ENCODE measurements at regions not wholly inside any gene's neighbourhood (a gene's known extent, or its start where the extent isn't known, plus 50 kb on each side); places are given as distances from the start of the nearest gene placed in this dataset.
A peak's percentile ranks its signal among the peaks of the same experiment; 100 is the strongest.

- Mint-ChIP-seq H3K9me3 (peaks cover 18% of the 10 kb centered on the region), H3K4me1 (peaks cover 33% of the 10 kb centered on the region), H3K27ac (peak overlapping the region; percentile 78), H3K4me3 (no peak overlapping the region), H3K36me3 (0 out of 2 replicates have a peak, but pooled peaks cover 3% of the 10 kb centered on the region), H3K27me3 (ENCODE audit: low read depth) (no peaks in the 10 kb centered on the region)
- no peak for TF ChIP-seq FOXP1 (CRISPR knock-in tag; IDR thresholded peaks at IDR 0.05; ENCODE audit: borderline replicate concordance)
- TF ChIP-seq, protein P1, sequence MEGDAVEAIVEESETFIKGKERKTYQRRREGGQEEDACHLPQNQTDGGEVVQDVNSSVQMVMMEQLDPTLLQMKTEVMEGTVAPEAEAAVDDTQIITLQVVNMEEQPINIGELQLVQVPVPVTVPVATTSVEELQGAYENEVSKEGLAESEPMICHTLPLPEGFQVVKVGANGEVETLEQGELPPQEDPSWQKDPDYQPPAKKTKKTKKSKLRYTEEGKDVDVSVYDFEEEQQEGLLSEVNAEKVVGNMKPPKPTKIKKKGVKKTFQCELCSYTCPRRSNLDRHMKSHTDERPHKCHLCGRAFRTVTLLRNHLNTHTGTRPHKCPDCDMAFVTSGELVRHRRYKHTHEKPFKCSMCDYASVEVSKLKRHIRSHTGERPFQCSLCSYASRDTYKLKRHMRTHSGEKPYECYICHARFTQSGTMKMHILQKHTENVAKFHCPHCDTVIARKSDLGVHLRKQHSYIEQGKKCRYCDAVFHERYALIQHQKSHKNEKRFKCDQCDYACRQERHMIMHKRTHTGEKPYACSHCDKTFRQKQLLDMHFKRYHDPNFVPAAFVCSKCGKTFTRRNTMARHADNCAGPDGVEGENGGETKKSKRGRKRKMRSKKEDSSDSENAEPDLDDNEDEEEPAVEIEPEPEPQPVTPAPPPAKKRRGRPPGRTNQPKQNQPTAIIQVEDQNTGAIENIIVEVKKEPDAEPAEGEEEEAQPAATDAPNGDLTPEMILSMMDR (IDR thresholded peaks at IDR 0.05), result peak; percentile 83
- TF ChIP-seq, protein P2, sequence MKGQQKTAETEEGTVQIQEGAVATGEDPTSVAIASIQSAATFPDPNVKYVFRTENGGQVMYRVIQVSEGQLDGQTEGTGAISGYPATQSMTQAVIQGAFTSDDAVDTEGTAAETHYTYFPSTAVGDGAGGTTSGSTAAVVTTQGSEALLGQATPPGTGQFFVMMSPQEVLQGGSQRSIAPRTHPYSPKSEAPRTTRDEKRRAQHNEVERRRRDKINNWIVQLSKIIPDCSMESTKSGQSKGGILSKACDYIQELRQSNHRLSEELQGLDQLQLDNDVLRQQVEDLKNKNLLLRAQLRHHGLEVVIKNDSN (CRISPR knock-in tag; IDR thresholded peaks at IDR 0.05), result no peak
- ATAC-seq, result peak; percentile 25; the same call in 1 of the 2 replicates
- DNase-seq (ENCODE audit: low spot score), result peak; percentile 67
- POLR2A ChIA-PET, result no interaction called here
- CTCF ChIA-PET, result interaction anchor here (0.6 to 1.4 kb wide), 6 partner anchors 8 to 679 kb away, joined by 3 read pairs; no protein-coding TSS in a partner anchor
Measured at GRCh38 chr5:82793808-82794419, 283.3 kb downstream of the TMEM167A start.

DNA sequence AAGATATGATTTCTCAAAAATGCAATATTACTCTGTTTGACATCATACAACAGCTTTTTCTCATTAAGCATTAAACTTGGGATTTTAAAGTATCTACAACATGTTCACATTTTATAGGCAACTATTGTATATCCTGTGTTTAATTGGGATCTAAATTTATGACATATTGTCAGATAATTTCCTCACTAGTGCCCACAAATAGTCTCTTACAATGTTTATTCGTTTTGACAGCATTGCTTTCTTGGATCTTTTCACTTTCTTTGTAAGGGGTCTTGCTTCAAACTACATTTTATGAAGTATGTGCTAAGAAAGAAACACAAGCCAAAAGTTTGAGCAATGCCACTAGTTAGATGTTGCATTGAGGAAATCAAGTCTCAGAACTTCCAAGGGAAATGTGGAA, 285.1 kb downstream of the TMEM167A start:
- H3K27ac Mint-ChIP-seq, result no peak overlapping the region
- H3K27me3 Mint-ChIP-seq (ENCODE audit: low read depth), result no peaks in the 10 kb centered on the region
- ATAC-seq (no peak), DNase-seq (ENCODE audit: low spot score) (no peak)
- peaks cover 34% of the 10 kb centered on the region for H3K4me1 Mint-ChIP-seq
- TF ChIP-seq SP1 (CRISPR knock-in tag; conservative IDR thresholded peaks at IDR 0.05), result no peak
- TF ChIP-seq ZBTB43 (CRISPR knock-in tag; IDR thresholded peaks at IDR 0.05), result no peak
- TF ChIP-seq MXD4 (CRISPR knock-in tag; IDR thresholded peaks at IDR 0.05; ENCODE audit: borderline replicate concordance), result no peak
- TF ChIP-seq, protein P3, sequence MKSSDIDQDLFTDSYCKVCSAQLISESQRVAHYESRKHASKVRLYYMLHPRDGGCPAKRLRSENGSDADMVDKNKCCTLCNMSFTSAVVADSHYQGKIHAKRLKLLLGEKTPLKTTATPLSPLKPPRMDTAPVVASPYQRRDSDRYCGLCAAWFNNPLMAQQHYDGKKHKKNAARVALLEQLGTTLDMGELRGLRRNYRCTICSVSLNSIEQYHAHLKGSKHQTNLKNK (CRISPR knock-in tag; IDR thresholded peaks at IDR 0.05), result no peak
- no peak for TF ChIP-seq ZNF425 (CRISPR knock-in tag; conservative IDR thresholded peaks at IDR 0.05)
- no peak for TF ChIP-seq GABPB1 (CRISPR knock-in tag; IDR thresholded peaks at IDR 0.05)
- no peak for TF ChIP-seq NFE2L1 (CRISPR knock-in tag; IDR thresholded peaks at IDR 0.05)
- no peak for TF ChIP-seq CBFB (CRISPR knock-in tag; IDR thresholded peaks at IDR 0.05; ENCODE audit: low read depth)
- no peak for TF ChIP-seq MLX (CRISPR knock-in tag; IDR thresholded peaks at IDR 0.05)
- TF ChIP-seq, protein P4, sequence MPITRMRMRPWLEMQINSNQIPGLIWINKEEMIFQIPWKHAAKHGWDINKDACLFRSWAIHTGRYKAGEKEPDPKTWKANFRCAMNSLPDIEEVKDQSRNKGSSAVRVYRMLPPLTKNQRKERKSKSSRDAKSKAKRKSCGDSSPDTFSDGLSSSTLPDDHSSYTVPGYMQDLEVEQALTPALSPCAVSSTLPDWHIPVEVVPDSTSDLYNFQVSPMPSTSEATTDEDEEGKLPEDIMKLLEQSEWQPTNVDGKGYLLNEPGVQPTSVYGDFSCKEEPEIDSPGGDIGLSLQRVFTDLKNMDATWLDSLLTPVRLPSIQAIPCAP (CRISPR knock-in tag; IDR thresholded peaks at IDR 0.05), result no peak
- no peak for TF ChIP-seq E2F5 (CRISPR knock-in tag; IDR thresholded peaks at IDR 0.05)
- TF ChIP-seq ZNF423 (CRISPR knock-in tag; IDR thresholded peaks at IDR 0.05), result no peak
- no peak for TF ChIP-seq E2F4 (CRISPR knock-in tag; IDR thresholded peaks at IDR 0.05; ENCODE audit: borderline replicate concordance, low read depth)
- no peak for TF ChIP-seq NR1H2 (CRISPR knock-in tag; IDR thresholded peaks at IDR 0.05)
- no peak for TF ChIP-seq SMAD3 (CRISPR knock-in tag; IDR thresholded peaks at IDR 0.05; ENCODE audit: borderline replicate concordance)
- TF ChIP-seq SMAD4 (CRISPR knock-in tag; IDR thresholded peaks at IDR 0.05), result no peak
- peaks cover 18% of the 10 kb centered on the region for H3K9me3 Mint-ChIP-seq
- CTCF ChIA-PET, result no interaction called here
- POLR2A ChIA-PET, result no interaction called here
- H3K4me3 Mint-ChIP-seq, result no peak overlapping the region
- 0 out of 2 replicates have a peak, but pooled peaks cover 3% of the 10 kb centered on the region for H3K36me3 Mint-ChIP-seq
